Bronchial epithelial cell (primary cell): ENCODE measurements at regions not wholly inside any gene's neighbourhood (a gene's known extent, or its start where the extent isn't known, plus 50 kb on each side); places are given as distances from the start of the nearest gene placed in this dataset.

Experiments used
- DNase-seq: peaks from one replicate; pipeline ENCODE4 v3.0.0-alpha.2; 2010; ENCODE audit warnings: low read depth
- FAIRE-seq: peaks from 2 replicates; lab custom pipeline; 2011; peaks lifted over from hg19 to GRCh38; lab: Jason Lieb, UNC
- H3K27me3 ChIP-seq: 2 replicates; pipeline ENCODE4 v1.5.1; 2011; ENCODE audit warnings: low read length; ENCODE audit not compliant: control insufficient read depth, insufficient read depth
- H3K36me3 ChIP-seq: 2 replicates; pipeline ENCODE4 v1.5.1; 2011; ENCODE audit warnings: low read length; ENCODE audit not compliant: control insufficient read depth, insufficient read depth
- H3K4me3 ChIP-seq: 2 replicates; pipeline ENCODE4 v1.5.1; 2011; ENCODE audit warnings: mild to moderate bottlenecking, low read depth, low read length, control low read depth
- CTCF ChIP-seq: IDR thresholded peaks from 2 replicates; pipeline ENCODE4 v1.5.1; 2011; ENCODE audit warnings: mild to moderate bottlenecking, moderate library complexity, low read length, control low read depth, inconsistent platforms; ENCODE audit not compliant: insufficient read depth, severe bottlenecking

GRCh38 chr6:10071631-10072220 is 343.1 kb downstream of the TFAP2A start:
- Histone ChIP-seq H3K36me3 (no peaks in the 10 kb centered on the region), H3K27me3 (no peaks in the 10 kb centered on the region), H3K4me3 (no peak overlapping the region)
- no peak for DNase-seq
- TF ChIP-seq CTCF: no peak
- FAIRE-seq: no peak

GRCh38 chr6:10060004-10060403 is 354.9 kb downstream of the TFAP2A start:
- DNase-seq (no peak), FAIRE-seq (no peak)
- Histone ChIP-seq H3K4me3 (no peak overlapping the region), H3K27me3 (no peaks in the 10 kb centered on the region), H3K36me3 (no peaks in the 10 kb centered on the region)
- no peak for TF ChIP-seq CTCF

- FAIRE-seq: no peak
- no peak for TF ChIP-seq CTCF
- Histone ChIP-seq H3K4me3 (no peak overlapping the region), H3K27me3 (no peaks in the 10 kb centered on the region), H3K36me3 (no peaks in the 10 kb centered on the region)
- no peak for DNase-seq
Observed at GRCh38 chr6:10054672-10055071, 360.2 kb downstream of the TFAP2A start.

- FAIRE-seq (no peak), DNase-seq (no peak)
- Histone ChIP-seq H3K4me3 (no peak overlapping the region), H3K36me3 (no peaks in the 10 kb centered on the region), H3K27me3 (no peaks in the 10 kb centered on the region)
- no peak for TF ChIP-seq CTCF
Observed at GRCh38 chr6:10051283-10051682, 363.6 kb downstream of the TFAP2A start.

GRCh38 chr6:10048370-10049297 is 366.2 kb downstream of the TFAP2A start:
- no peak for TF ChIP-seq CTCF
- FAIRE-seq (no peak), DNase-seq (peak; percentile 17)
- Histone ChIP-seq H3K36me3 (no peaks in the 10 kb centered on the region), H3K4me3 (no peak overlapping the region), H3K27me3 (no peaks in the 10 kb centered on the region)
